ENCODE measurements at regions not wholly inside any gene's neighbourhood (a gene's known extent, or its start where the extent isn't known, plus 50 kb on each side); places are given as distances from the start of the nearest gene placed in this dataset.

GRCh38 chr10:107653832-107654287 is 489.4 kb upstream of the SORCS1 start:
- TF ChIP-seq POLR2AphosphoS5 (IDR thresholded peaks at IDR 0.05) (no peak), CTCF (IDR thresholded peaks at IDR 0.05) (no peak), EP300 (IDR thresholded peaks at IDR 0.05) (no peak), POLR2A (IDR thresholded peaks at IDR 0.05) (no peak)
- DNase-seq = no peak
- Histone ChIP-seq H3K4me1 (no peaks in the 10 kb centered on the region), H3K36me3 (no peaks in the 10 kb centered on the region), H3K27me3 (no peaks in the 10 kb centered on the region), H3K4me3 (peak overlapping the region; percentile 14 to 41 (median 32)), H3K27ac (peak overlapping the region in 3 of 4 donors; percentile 14 to 52 (median 50)), H3K9me3 (no peaks in the 10 kb centered on the region)
- 5 to 13% methylated on average over 5 of the region's 5 CpGs for WGBS, 2 donors
- intact Hi-C loops (cut with DNase I) = no loop called here

- no peaks in the 10 kb centered on the region for H3K4me1 ChIP-seq
- H3K27me3 ChIP-seq = no peaks in the 10 kb centered on the region
- no peak overlapping the region for H3K4me3 ChIP-seq
- TF ChIP-seq EP300 (IDR thresholded peaks at IDR 0.05) = no peak
- no peak for TF ChIP-seq POLR2AphosphoS5 (IDR thresholded peaks at IDR 0.05)
- TF ChIP-seq POLR2A (IDR thresholded peaks at IDR 0.05) = no peak
- no peak for TF ChIP-seq CTCF (IDR thresholded peaks at IDR 0.05)
- DNase-seq = no peak
- intact Hi-C loops (cut with DNase I) = no loop called here
- no peaks in the 10 kb centered on the region for H3K36me3 ChIP-seq
- H3K27ac ChIP-seq = no peak overlapping the region
- no peaks in the 10 kb centered on the region for H3K9me3 ChIP-seq
These were observed 486.4 kb upstream of the SORCS1 start for GRCh38 chr10:107650939-107651338.

GRCh38 chr10:107649249-107649648 is 484.7 kb upstream of the SORCS1 start:
- no peak for TF ChIP-seq CTCF (IDR thresholded peaks at IDR 0.05)
- no peak for TF ChIP-seq POLR2AphosphoS5 (IDR thresholded peaks at IDR 0.05)
- no peak for TF ChIP-seq POLR2A (IDR thresholded peaks at IDR 0.05)
- TF ChIP-seq EP300 (IDR thresholded peaks at IDR 0.05) = no peak
- intact Hi-C loops (cut with DNase I) = no loop called here
- no peaks in the 10 kb centered on the region for H3K27me3 ChIP-seq
- no peaks in the 10 kb centered on the region for H3K9me3 ChIP-seq
- DNase-seq = no peak
- WGBS, 2 donors = 89 to 91% methylated on average over 4 of the region's 4 CpGs
- no peak overlapping the region for H3K27ac ChIP-seq
- H3K4me1 ChIP-seq = no peaks in the 10 kb centered on the region
- no peaks in the 10 kb centered on the region for H3K36me3 ChIP-seq
- H3K4me3 ChIP-seq = no peak overlapping the region

- Histone ChIP-seq H3K27me3 (no peaks in the 10 kb centered on the region), H3K27ac (no peak overlapping the region), H3K36me3 (no peaks in the 10 kb centered on the region), H3K4me1 (no peaks in the 10 kb centered on the region), H3K9me3 (peaks cover 0 to 4% (median 0%) of the 10 kb centered on the region in 4 donors), H3K4me3 (no peak overlapping the region)
- TF ChIP-seq POLR2AphosphoS5 (IDR thresholded peaks at IDR 0.05) (no peak), EP300 (IDR thresholded peaks at IDR 0.05) (no peak), CTCF (IDR thresholded peaks at IDR 0.05) (no peak), POLR2A (IDR thresholded peaks at IDR 0.05) (no peak)
- no peak for DNase-seq
- intact Hi-C loops (cut with DNase I) = no loop called here
- WGBS, 2 donors = 91 to 92% methylated on average over 1 of the region's 1 CpG
These were observed 483.0 kb upstream of the SORCS1 start for GRCh38 chr10:107647462-107647861.

GRCh38 chr10:107631876-107632275 is 467.4 kb upstream of the SORCS1 start:
- WGBS, 2 donors = 68% methylated on average over 4 of the region's 4 CpGs
- Histone ChIP-seq H3K27me3 (no peaks in the 10 kb centered on the region), H3K9me3 (no peaks in the 10 kb centered on the region), H3K27ac (no peak overlapping the region), H3K4me1 (no peaks in the 10 kb centered on the region), H3K36me3 (no peaks in the 10 kb centered on the region), H3K4me3 (no peak overlapping the region)
- intact Hi-C loops (cut with DNase I) = no loop called here
- DNase-seq = no peak
- TF ChIP-seq POLR2A (IDR thresholded peaks at IDR 0.05) (no peak), POLR2AphosphoS5 (IDR thresholded peaks at IDR 0.05) (no peak), EP300 (IDR thresholded peaks at IDR 0.05) (no peak), CTCF (IDR thresholded peaks at IDR 0.05) (no peak)
